ENCODE measurements at regions not wholly inside any gene's neighbourhood (a gene's known extent, or its start where the extent isn't known, plus 50 kb on each side); places are given as distances from the start of the nearest gene placed in this dataset.

DNA sequence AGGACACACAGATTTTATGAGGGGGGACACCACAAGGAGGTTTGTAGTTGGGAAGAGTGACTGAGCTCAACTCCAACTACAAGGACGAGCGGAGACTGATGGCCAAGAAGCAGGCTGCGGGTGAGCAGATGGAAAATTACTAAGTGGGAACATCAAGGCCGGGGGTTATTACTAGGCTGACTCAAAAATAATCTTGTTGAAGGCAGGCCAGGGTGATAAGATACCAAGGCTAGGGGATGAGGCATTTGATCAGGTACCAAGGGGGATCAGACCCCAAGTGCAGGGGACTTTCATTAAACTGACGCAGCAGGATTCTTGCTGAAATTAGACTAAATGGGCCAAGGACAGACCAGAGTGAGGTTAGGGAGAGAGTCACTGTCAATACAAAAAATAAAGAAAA is 119.4 kb upstream of the SORBS2 start:
- no peak for DNase-seq

GRCh38 chr4:185931986-185932385 is 120.0 kb upstream of the SORBS2 start:
- DNase-seq: no peak

GRCh38 chr4:185932491-185932890 is 120.5 kb upstream of the SORBS2 start:
- no peak for DNase-seq

DNA sequence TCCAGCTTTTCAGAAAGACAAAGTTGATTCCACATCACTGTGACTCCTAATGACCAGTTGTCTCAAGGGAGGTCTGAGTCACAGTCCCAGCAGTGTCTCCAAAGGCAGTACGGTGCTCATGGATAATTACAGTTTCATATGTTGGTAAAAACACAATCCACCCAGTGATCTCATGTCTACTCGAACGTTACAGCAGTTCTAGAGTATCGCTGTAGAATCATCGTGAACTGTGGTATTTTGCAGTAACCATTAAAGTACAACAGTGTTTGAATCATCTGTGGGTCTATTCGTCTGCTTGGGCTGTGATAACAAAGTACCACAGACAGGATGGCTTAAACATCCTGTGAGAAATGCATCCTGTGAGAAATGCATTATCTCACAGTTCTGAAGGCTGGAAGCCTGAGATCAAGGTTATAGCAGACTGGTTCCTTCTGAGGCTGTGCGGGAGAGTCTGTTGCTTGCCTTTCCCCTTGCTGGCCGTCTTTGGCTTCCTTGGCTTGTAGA is 121.1 kb upstream of the SORBS2 start:
- DNase-seq: peak; percentile 31

GRCh38 chr4:185936650-185937376 is 124.8 kb upstream of the SORBS2 start:
- no peak for DNase-seq

- no peak for DNase-seq
These were observed 126.7 kb upstream of the SORBS2 start for GRCh38 chr4:185938654-185939053.

DNA sequence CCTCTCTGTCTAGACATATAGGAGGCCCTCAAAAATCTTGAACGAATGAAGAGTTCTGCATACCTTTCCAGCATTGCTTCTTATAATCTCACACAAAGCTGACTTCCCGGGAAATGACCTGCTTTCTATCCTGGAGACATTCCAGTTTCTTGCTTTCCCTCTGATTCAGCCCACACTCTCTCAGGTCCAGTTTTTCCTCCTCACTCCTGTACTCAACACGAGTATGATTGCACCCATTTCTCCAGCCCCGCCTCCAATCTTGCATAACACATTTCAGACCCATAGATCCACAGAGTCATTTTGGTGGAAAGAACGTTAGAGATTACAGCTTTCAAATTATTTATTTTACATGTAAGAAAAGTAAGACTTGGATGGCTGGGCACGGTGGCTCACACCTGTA is 127.5 kb upstream of the TLR3 start:
- no peak for DNase-seq

GRCh38 chr4:185945252-185945651 is 123.7 kb upstream of the TLR3 start:
- no peak for DNase-seq

- DNase-seq: no peak
These were observed 123.0 kb upstream of the TLR3 start for GRCh38 chr4:185945906-185946305.

GRCh38 chr4:185950891-185951290 is 118.1 kb upstream of the TLR3 start:
- DNase-seq: peak; percentile 21

DNA sequence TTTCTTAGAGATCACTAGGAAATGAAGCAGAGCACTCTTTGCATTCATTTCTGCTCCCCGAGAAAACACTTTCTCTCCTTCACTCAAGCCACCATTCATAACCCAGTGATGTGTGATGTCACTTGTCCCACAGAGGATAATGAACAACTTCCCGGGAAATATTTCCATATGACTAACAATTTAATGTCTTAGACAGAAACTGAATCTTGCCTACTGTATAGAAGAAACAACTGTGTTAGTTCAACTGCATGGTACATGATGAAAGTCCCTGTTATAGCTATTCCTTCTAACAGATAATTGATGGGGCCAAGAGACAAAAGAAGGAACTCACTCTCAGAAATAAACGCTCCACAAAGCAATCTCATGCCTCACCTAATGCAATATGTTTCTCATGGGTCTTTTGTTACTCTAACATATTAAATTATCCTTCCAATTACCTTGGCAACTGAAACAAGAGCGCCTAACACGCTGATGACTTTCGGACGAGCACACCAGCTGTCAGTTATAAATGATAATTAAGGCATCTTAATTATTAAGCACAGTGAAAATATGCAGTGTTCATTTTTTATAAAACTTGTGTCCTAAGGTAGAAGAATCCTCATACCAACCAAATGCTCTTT is 113.7 kb upstream of the TLR3 start:
- DNase-seq: no peak

DNA sequence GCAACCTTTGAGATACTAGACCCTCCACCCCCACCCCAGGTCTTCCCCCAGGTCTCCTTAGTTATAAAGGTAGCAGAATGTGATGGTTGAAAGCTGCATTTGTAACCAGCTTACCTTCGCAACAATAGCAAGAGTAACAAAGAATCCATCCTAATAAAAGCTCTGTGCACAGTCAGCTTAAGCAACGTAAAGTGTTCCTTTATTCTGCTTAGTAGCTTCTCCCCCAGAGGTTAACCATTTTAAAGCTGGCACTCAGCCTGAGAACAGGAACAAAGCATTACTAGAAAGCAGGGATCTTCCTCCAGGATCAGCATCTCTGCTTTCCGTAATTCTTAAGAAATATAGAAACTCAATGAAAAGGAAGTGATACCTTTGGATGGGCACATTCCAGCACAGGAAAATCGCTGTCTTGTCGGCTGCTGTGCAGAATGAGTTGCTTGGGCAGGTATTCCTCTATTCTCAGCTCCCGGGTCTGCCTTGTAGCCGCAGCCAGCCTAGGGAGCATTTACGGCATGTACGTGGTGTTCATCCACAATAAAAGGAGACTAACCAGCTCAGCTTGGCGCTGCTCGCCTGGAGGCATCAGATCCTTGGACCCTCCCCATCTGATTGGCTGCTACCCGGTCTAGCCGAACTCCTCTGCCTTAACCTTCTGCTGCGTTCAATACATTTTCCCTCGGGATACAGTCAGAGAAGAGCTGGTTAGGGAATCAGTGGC is 113.0 kb upstream of the TLR3 start:
- peak; percentile 2 for DNase-seq

GRCh38 chr4:185956544-185956940 is 112.4 kb upstream of the TLR3 start:
- no peak for DNase-seq

DNA sequence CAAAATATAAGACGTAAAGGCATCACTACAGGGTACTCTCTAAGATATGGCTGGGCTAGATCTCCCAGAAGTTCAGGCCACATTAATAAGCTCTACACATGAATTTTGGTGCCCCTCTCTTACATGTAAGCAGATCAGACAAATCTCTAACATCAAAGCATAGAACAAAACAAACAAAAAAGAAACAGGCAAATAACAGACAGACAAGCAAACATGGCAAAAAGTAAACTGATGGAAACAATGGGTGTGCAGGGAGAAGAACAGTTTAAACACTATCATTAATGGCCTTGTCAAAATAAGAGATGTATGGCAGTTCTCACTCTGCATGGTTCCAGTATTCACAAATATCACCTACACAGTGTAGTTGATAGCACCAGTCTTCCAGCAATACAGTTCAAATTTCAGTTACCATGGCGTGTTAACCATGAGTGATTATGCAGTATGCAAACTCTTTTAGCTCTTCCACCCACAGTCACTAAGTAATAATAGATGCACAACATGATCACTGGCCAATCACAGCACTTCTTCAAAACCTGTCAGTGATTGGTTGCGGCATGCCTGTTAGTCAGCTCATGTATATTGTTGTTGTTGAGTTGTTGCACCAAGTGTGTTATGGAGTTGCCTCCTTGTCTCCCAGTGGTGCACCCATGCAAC is 110.7 kb upstream of the TLR3 start:
- no peak for DNase-seq

DNA sequence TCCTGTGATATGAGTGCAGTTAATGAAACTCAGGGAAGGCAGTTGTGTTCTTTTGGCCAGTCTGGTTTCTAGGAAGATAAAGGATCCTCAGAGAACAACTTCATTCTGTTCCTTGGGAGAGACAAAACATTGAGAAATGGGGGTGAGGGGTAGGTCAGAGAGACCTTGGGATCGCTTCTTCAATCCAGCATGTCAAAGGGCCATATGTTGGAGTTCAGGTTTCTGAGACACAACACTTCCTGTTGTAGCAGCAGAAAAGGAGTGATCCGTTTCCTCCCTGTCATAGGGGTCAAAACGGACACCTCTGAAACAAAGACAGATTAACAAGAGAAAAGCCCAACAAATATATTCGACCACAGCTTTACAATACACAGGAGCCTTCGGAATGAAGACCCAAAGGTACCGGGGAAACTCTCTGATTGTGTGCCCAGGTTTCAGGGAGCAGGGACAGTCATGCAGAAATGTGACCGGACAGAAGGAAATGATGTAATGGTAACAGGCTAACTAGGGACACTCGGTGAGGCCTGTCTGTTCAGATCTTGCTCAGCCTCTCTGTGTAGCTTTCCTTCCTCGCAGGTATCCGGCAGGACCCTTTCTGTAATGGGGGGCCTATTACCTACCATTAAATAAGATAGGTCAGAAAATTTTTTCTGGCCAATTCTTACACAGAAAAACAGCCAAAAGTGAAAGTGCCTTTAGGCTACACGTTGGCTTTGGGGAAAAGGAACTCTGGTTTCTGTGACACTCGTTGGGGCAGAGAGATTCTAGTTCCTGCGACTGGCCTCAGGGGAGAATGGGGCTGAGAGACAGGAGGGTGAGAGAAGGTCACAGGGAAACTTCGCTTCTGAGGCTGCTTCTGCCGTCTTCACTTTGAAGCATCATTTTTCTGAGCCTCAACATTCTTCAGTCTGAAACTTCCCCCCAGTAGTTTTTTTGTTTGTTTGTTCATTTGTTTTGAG is 103.3 kb upstream of the TLR3 start:
- no peak for DNase-seq

DNA sequence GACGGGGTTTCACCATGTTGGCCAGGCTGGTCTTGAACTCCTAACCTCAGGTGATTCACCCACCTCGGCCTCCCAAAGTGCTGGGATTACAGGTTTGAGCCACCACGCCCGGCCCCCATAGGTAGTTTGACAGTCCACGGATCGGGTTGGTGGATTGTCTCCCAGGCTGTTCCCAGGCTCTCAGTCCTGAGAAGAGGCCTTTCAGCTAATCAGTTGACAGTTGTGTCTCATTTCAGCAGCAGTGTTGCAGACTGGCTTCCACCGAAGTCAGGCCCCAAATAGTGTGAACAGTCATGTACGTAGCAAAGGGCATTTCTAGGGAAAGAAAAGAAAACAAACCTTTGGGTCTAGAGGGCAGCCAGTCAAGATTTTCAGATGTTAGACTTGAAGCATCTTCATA is 102.4 kb upstream of the TLR3 start:
- DNase-seq: no peak

GRCh38 chr4:185966997-185967775 is 101.8 kb upstream of the TLR3 start:
- no peak for DNase-seq

- DNase-seq: no peak
These were observed 99.3 kb upstream of the TLR3 start for GRCh38 chr4:185969657-185970056.

DNA sequence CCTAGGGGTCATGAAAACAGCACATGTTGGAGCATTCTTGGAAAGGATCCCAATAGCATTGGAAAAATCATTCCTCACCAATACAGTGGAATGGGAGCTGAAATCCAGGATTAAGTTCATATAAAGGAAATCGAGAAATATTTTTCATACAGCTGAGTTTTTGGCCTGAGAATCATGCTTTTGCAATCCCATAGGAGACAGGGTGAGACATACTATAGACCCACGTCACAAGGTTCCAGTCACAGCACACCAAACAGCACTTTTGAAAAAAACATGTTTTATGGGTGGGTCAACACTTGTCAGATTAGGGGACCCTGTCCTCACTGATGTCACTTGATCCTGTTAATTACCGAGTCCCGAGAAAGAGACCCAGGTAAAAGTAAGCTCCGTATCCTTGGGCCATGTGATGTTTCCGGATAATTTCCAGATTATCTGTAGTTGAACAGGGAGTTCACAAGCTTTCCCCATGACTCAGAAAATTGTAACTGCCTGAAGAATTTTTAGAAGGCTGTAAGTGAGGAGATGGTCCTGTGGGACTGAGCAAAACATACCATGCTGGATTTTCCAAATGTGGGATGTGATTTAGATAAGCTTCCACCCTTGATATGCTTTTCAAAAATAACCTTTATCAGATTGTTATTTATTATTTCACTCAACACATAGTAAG is 80.9 kb upstream of the TLR3 start:
- DNase-seq: no peak

GRCh38 chr4:185991770-185992169 is 77.2 kb upstream of the TLR3 start:
- no peak for DNase-seq

- no peak for DNase-seq
These were observed 76.4 kb upstream of the TLR3 start for GRCh38 chr4:185992585-185992984.

Data from EL (cell line).